ENCODE measurements at regions not wholly inside any gene's neighbourhood (a gene's known extent, or its start where the extent isn't known, plus 50 kb on each side); places are given as distances from the start of the nearest gene placed in this dataset.

GRCh38 chr6:19160081-19160730 is 677.0 kb upstream of the ID4 start:
- H3K36me3 ChIP-seq (ENCODE audit: control insufficient read depth in 1 of 2, insufficient read depth in 2 of 2, low read length in 2 of 2) = no peaks in the 10 kb centered on the region
- H3K9me3 ChIP-seq (ENCODE audit: control insufficient read depth in 1 of 2, low read length in 2 of 2) = no peaks in the 10 kb centered on the region
- H3K27me3 ChIP-seq (ENCODE audit: control insufficient read depth in 1 of 2, insufficient read depth in 2 of 2, low read length in 2 of 2) = no peaks in the 10 kb centered on the region
- no peaks in the 10 kb centered on the region for H3K4me1 ChIP-seq (ENCODE audit: control insufficient read depth in 1 of 2, insufficient read depth in 2 of 2, low read length in 2 of 2)
- no peak overlapping the region for H3K27ac ChIP-seq (ENCODE audit: low read depth, low read length)
- H3K4me3 ChIP-seq (ENCODE audit: low read depth in 1 of 2, low read length in 2 of 2) = no peak overlapping the region
- no peak overlapping the region for H3K9ac ChIP-seq (ENCODE audit: low read depth in 1 of 2, low read length in 2 of 2)

GRCh38 chr6:19167251-19167650 is 669.9 kb upstream of the ID4 start:
- H3K9ac ChIP-seq (ENCODE audit: low read depth in 1 of 2, low read length in 2 of 2) = no peak overlapping the region
- no peak overlapping the region for H3K27ac ChIP-seq (ENCODE audit: low read depth, low read length)
- no peaks in the 10 kb centered on the region for H3K4me1 ChIP-seq (ENCODE audit: control insufficient read depth in 1 of 2, insufficient read depth in 2 of 2, low read length in 2 of 2)
- H3K9me3 ChIP-seq (ENCODE audit: control insufficient read depth in 1 of 2, low read length in 2 of 2) = no peaks in the 10 kb centered on the region
- H3K27me3 ChIP-seq (ENCODE audit: control insufficient read depth in 1 of 2, insufficient read depth in 2 of 2, low read length in 2 of 2) = no peaks in the 10 kb centered on the region
- H3K4me3 ChIP-seq (ENCODE audit: low read depth in 1 of 2, low read length in 2 of 2) = no peak overlapping the region
- no peaks in the 10 kb centered on the region for H3K36me3 ChIP-seq (ENCODE audit: control insufficient read depth in 1 of 2, insufficient read depth in 2 of 2, low read length in 2 of 2)

DNA sequence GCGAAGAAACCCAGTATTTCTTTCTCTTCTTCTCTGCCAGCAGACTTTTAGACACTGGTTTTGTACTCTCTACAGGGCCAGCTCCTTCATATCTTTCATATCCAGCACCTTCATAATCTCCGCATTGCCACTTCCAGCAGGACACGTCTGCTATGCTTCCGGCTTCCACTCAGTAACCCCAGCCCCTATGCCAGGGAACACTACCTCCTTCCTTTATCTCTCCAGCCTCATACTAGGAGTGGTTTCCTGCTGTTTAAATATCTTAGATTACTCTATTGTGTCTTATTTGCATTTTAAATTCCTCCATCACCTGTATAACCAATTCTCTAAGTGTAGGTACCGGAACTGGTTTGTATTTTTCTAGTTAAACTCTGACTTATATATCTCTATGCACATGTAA is 667.8 kb upstream of the ID4 start:
- H3K36me3 ChIP-seq (ENCODE audit: control insufficient read depth in 1 of 2, insufficient read depth in 2 of 2, low read length in 2 of 2) = no peaks in the 10 kb centered on the region

DNA sequence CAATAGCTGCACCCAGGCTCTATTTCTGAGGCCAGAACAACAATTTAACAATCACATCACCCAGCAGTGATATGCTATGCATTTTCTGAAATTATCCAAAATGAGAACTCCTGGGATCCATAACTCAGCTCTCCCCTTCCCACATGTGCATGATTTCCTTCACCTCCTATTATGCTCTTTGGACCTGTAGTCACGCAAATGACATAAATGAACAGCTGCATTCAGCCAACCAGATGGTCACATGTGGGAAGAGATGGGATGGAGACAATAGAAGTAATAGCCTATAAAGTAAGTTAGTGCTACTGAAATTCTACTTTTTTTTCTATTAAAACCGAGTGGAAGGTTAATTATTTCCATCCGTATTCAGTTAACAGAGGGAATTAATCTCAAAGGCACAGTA is 662.1 kb upstream of the ID4 start:
- Histone ChIP-seq H3K27me3 (ENCODE audit: control insufficient read depth in 1 of 2, insufficient read depth in 2 of 2, low read length in 2 of 2) (no peaks in the 10 kb centered on the region), H3K9me3 (ENCODE audit: control insufficient read depth in 1 of 2, low read length in 2 of 2) (no peaks in the 10 kb centered on the region), H3K36me3 (ENCODE audit: control insufficient read depth in 1 of 2, insufficient read depth in 2 of 2, low read length in 2 of 2) (no peaks in the 10 kb centered on the region), H3K27ac (ENCODE audit: low read depth, low read length) (no peak overlapping the region), H3K4me3 (ENCODE audit: low read depth in 1 of 2, low read length in 2 of 2) (no peak overlapping the region), H3K4me1 (ENCODE audit: control insufficient read depth in 1 of 2, insufficient read depth in 2 of 2, low read length in 2 of 2) (no peaks in the 10 kb centered on the region), H3K9ac (ENCODE audit: low read depth in 1 of 2, low read length in 2 of 2) (no peak overlapping the region)

More for the DNA sequence above, 667.8 kb upstream of the ID4 start:
- H3K4me3 ChIP-seq (ENCODE audit: low read depth in 1 of 2, low read length in 2 of 2) = no peak overlapping the region
- H3K9ac ChIP-seq (ENCODE audit: low read depth in 1 of 2, low read length in 2 of 2) = no peak overlapping the region
- H3K4me1 ChIP-seq (ENCODE audit: control insufficient read depth in 1 of 2, insufficient read depth in 2 of 2, low read length in 2 of 2) = no peaks in the 10 kb centered on the region
- no peaks in the 10 kb centered on the region for H3K9me3 ChIP-seq (ENCODE audit: control insufficient read depth in 1 of 2, low read length in 2 of 2)
- no peak overlapping the region for H3K27ac ChIP-seq (ENCODE audit: low read depth, low read length)
- H3K27me3 ChIP-seq (ENCODE audit: control insufficient read depth in 1 of 2, insufficient read depth in 2 of 2, low read length in 2 of 2) = no peaks in the 10 kb centered on the region

GRCh38 chr6:19180348-19181072 is 656.7 kb upstream of the ID4 start:
- no peaks in the 10 kb centered on the region for H3K36me3 ChIP-seq (ENCODE audit: control insufficient read depth in 1 of 2, insufficient read depth in 2 of 2, low read length in 2 of 2)
- H3K4me1 ChIP-seq (ENCODE audit: control insufficient read depth in 1 of 2, insufficient read depth in 2 of 2, low read length in 2 of 2) = no peaks in the 10 kb centered on the region
- H3K9ac ChIP-seq (ENCODE audit: low read depth in 1 of 2, low read length in 2 of 2) = no peak overlapping the region
- no peak overlapping the region for H3K27ac ChIP-seq (ENCODE audit: low read depth, low read length)
- H3K9me3 ChIP-seq (ENCODE audit: control insufficient read depth in 1 of 2, low read length in 2 of 2) = no peaks in the 10 kb centered on the region
- H3K27me3 ChIP-seq (ENCODE audit: control insufficient read depth in 1 of 2, insufficient read depth in 2 of 2, low read length in 2 of 2) = no peaks in the 10 kb centered on the region
- no peak overlapping the region for H3K4me3 ChIP-seq (ENCODE audit: low read depth in 1 of 2, low read length in 2 of 2)

DNA sequence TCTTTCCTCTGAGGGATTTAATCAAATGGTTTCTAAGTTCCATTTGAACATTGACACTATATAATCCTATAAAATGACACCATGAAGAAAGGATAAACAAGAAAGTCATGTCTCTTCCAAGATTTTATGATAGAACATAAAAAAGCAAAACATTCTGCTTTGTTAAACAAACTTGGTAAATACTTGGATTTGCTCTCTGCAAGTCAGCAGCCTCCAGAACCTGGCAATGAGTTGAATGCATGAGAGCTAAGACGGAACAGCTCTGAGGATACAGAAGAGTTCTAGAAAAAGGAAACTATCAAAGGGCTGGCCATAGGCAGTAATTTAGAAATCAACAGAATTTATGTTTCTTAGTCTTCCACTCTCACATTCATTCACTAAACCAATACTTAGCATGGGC is 656.0 kb upstream of the ID4 start:
- H3K9me3 ChIP-seq (ENCODE audit: control insufficient read depth in 1 of 2, low read length in 2 of 2) = no peaks in the 10 kb centered on the region
- no peaks in the 10 kb centered on the region for H3K4me1 ChIP-seq (ENCODE audit: control insufficient read depth in 1 of 2, insufficient read depth in 2 of 2, low read length in 2 of 2)
- no peaks in the 10 kb centered on the region for H3K27me3 ChIP-seq (ENCODE audit: control insufficient read depth in 1 of 2, insufficient read depth in 2 of 2, low read length in 2 of 2)
- H3K4me3 ChIP-seq (ENCODE audit: low read depth in 1 of 2, low read length in 2 of 2) = no peak overlapping the region
- no peak overlapping the region for H3K9ac ChIP-seq (ENCODE audit: low read depth in 1 of 2, low read length in 2 of 2)
- no peak overlapping the region for H3K27ac ChIP-seq (ENCODE audit: low read depth, low read length)
- H3K36me3 ChIP-seq (ENCODE audit: control insufficient read depth in 1 of 2, insufficient read depth in 2 of 2, low read length in 2 of 2) = no peaks in the 10 kb centered on the region

DNA sequence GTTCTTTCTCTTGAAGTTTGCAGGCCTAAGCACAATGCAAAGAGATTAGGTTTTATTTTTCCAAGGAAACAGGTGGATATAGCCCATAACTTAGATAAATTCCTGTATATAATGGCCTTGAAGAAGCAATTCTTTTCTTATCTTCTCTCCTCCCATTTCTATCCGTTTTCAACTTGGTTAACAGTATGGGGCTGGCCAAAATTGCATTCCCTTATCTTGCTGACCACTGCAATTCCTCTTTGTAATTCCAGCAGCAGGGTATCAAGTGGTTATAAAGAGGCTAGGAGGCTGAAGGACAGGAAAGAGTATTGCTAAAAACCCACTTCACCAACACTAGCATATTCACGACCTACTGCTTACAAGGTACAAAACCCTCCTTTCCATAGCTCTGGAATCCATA is 643.5 kb upstream of the ID4 start:
- H3K9ac ChIP-seq (ENCODE audit: low read depth in 1 of 2, low read length in 2 of 2) = no peak overlapping the region
- H3K27ac ChIP-seq (ENCODE audit: low read depth, low read length) = no peak overlapping the region
- H3K27me3 ChIP-seq (ENCODE audit: control insufficient read depth in 1 of 2, insufficient read depth in 2 of 2, low read length in 2 of 2) = no peaks in the 10 kb centered on the region
- H3K4me1 ChIP-seq (ENCODE audit: control insufficient read depth in 1 of 2, insufficient read depth in 2 of 2, low read length in 2 of 2) = no peaks in the 10 kb centered on the region
- H3K9me3 ChIP-seq (ENCODE audit: control insufficient read depth in 1 of 2, low read length in 2 of 2) = no peaks in the 10 kb centered on the region
- no peak overlapping the region for H3K4me3 ChIP-seq (ENCODE audit: low read depth in 1 of 2, low read length in 2 of 2)
- no peaks in the 10 kb centered on the region for H3K36me3 ChIP-seq (ENCODE audit: control insufficient read depth in 1 of 2, insufficient read depth in 2 of 2, low read length in 2 of 2)

- H3K4me3 ChIP-seq (ENCODE audit: low read depth in 1 of 2, low read length in 2 of 2) = no peak overlapping the region
- no peaks in the 10 kb centered on the region for H3K9me3 ChIP-seq (ENCODE audit: control insufficient read depth in 1 of 2, low read length in 2 of 2)
- no peaks in the 10 kb centered on the region for H3K4me1 ChIP-seq (ENCODE audit: control insufficient read depth in 1 of 2, insufficient read depth in 2 of 2, low read length in 2 of 2)
- H3K27me3 ChIP-seq (ENCODE audit: control insufficient read depth in 1 of 2, insufficient read depth in 2 of 2, low read length in 2 of 2) = no peaks in the 10 kb centered on the region
- no peak overlapping the region for H3K27ac ChIP-seq (ENCODE audit: low read depth, low read length)
- no peak overlapping the region for H3K9ac ChIP-seq (ENCODE audit: low read depth in 1 of 2, low read length in 2 of 2)
- no peaks in the 10 kb centered on the region for H3K36me3 ChIP-seq (ENCODE audit: control insufficient read depth in 1 of 2, insufficient read depth in 2 of 2, low read length in 2 of 2)
Observed at GRCh38 chr6:19204445-19204844, 632.7 kb upstream of the ID4 start.

DNA sequence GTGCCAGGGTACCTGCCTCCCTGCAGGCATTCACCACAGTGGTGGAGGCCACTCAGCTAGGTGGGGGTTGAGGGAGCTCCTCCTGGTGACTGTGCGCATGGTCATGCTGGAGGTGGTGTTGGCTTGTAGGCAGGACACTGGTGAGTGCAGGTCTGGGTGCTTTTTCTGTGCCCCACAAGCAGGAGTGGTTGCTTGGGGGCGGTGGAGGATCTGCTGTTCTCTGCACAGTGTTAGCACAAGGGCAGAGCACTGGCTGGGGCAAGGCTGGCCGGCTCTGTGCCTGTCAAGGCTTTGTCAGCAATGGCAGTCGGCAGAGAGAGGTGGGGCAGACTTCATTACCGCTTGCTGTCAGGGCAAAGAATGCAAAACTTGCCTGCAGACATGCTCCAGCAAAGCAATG is 632.1 kb upstream of the ID4 start:
- H3K27me3 ChIP-seq (ENCODE audit: control insufficient read depth in 1 of 2, insufficient read depth in 2 of 2, low read length in 2 of 2) = no peaks in the 10 kb centered on the region

DNA sequence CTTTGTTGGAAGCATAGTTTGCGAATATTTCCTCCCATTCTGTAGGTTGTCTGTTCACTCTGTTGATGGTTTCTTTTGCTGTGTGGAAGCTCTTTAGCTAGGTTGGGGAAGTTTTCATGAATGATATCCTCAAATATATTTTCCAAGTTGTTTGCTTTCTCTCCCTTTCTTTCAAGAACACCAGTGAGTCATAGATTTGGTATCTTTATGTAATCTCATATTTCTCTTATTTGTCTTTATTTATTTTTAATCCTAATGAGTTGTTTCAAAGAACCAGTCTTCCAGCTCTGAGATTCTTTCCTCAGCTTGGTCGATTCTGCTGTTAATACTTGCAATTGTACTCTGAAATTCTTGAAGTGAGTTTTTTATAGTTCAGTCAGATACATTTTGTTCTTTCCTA is 628.0 kb upstream of the ID4 start:
- H3K36me3 ChIP-seq (ENCODE audit: control insufficient read depth in 1 of 2, insufficient read depth in 2 of 2, low read length in 2 of 2) = no peaks in the 10 kb centered on the region
- peaks cover 0 to 3% of the 10 kb centered on the region in 2 donors for H3K9me3 ChIP-seq (ENCODE audit: control insufficient read depth in 1 of 2, low read length in 2 of 2)
- no peak overlapping the region for H3K27ac ChIP-seq (ENCODE audit: low read depth, low read length)
- H3K27me3 ChIP-seq (ENCODE audit: control insufficient read depth in 1 of 2, insufficient read depth in 2 of 2, low read length in 2 of 2) = no peaks in the 10 kb centered on the region
- H3K4me1 ChIP-seq (ENCODE audit: control insufficient read depth in 1 of 2, insufficient read depth in 2 of 2, low read length in 2 of 2) = no peaks in the 10 kb centered on the region
- no peak overlapping the region for H3K4me3 ChIP-seq (ENCODE audit: low read depth in 1 of 2, low read length in 2 of 2)
- H3K9ac ChIP-seq (ENCODE audit: low read depth in 1 of 2, low read length in 2 of 2) = no peak overlapping the region

More for the DNA sequence above, 632.1 kb upstream of the ID4 start:
- H3K36me3 ChIP-seq (ENCODE audit: control insufficient read depth in 1 of 2, insufficient read depth in 2 of 2, low read length in 2 of 2) = no peaks in the 10 kb centered on the region
- no peak overlapping the region for H3K27ac ChIP-seq (ENCODE audit: low read depth, low read length)
- H3K4me3 ChIP-seq (ENCODE audit: low read depth in 1 of 2, low read length in 2 of 2) = no peak overlapping the region
- H3K4me1 ChIP-seq (ENCODE audit: control insufficient read depth in 1 of 2, insufficient read depth in 2 of 2, low read length in 2 of 2) = no peaks in the 10 kb centered on the region
- no peaks in the 10 kb centered on the region for H3K9me3 ChIP-seq (ENCODE audit: control insufficient read depth in 1 of 2, low read length in 2 of 2)
- H3K9ac ChIP-seq (ENCODE audit: low read depth in 1 of 2, low read length in 2 of 2) = no peak overlapping the region
